ENCODE measurements at regions not wholly inside any gene's neighbourhood (a gene's known extent, or its start where the extent isn't known, plus 50 kb on each side); places are given as distances from the start of the nearest gene placed in this dataset.

- TF ChIP-seq POLR2A (IDR thresholded peaks at IDR 0.05) = no peak
- TF ChIP-seq CTCF (IDR thresholded peaks at IDR 0.05) = no peak
These were observed 158.4 kb downstream of the EN1 start for GRCh38 chr2:118689033-118689432.

Measured in thyroid gland (tissue), 4 donors.